HepG2 (cell line): ENCODE measurements at regions not wholly inside any gene's neighbourhood (a gene's known extent, or its start where the extent isn't known, plus 50 kb on each side); places are given as distances from the start of the nearest gene placed in this dataset.

Experiments
- ATAC-seq: fragments of 200-7000 bp; cut with Tn5 transposase; 3 replicates; pipeline ENCODE4 v1.9.1; 2020; ENCODE audit warnings: mild to moderate bottlenecking, moderate library complexity
- BruUV-seq: library from RNA; stranded (reverse); fragments of 400-500 nt; replicated peaks from 2 replicates; lab custom pipeline; 2021; lab: Mats Ljungman, UMichigan
- CTCF ChIA-PET: fragments of 300-600 bp; formaldehyde crosslinking; extraction: SDS; loops from one replicate; lab custom pipeline; 2021; ENCODE audit warnings: low total read pairs, inconsistent platforms, low intra/inter-chr PET ratio; lab: Yijun Ruan, JAX
- POLR2A ChIA-PET: fragments of 350-600 bp; sonication (Branson Sonifier 250); formaldehyde crosslinking; loops from one replicate; lab custom pipeline; 2020; ENCODE audit warnings: antibody characterized with exemption, inconsistent platforms; lab: Yijun Ruan, JAX
- DNase-seq: peaks from one replicate; pipeline ENCODE4 v3.0.0-alpha.2; 2015; ENCODE audit warnings: low spot score
- FAIRE-seq: peaks from 3 replicates; lab custom pipeline; 2011; peaks lifted over from hg19 to GRCh38; lab: Jason Lieb, UNC
- H2AFZ ChIP-seq: one replicate; pipeline ENCODE4 v1.6.1; 2011; ENCODE audit warnings: low read length, inconsistent platforms
- H3K27ac ChIP-seq: fragments of 300-600 bp; 3 replicates; pipeline ENCODE4 v1.8.0; 2011; ENCODE audit warnings: mixed run types, mild to moderate bottlenecking, mixed read lengths, low read length, inconsistent platforms; ENCODE audit not compliant: insufficient read depth; ENCODE audit errors: extremely low read length
- H3K27me3 ChIP-seq, 2 experiments: fragments of 200-600 bp in 1 of 2; 2 replicates in 1 of 2; 3 replicates in 1 of 2; pipeline versions ENCODE4 v1.6.0 to v1.8.0; 2011; ENCODE audit warnings: low read length in 2 of 2, mild to moderate bottlenecking in 2 of 2, moderate library complexity in 2 of 2, inconsistent platforms in 1 of 2; ENCODE audit not compliant: insufficient read depth in 2 of 2, control insufficient read depth in 1 of 2
- H3K36me3 ChIP-seq, 2 experiments: fragments of 200-600 bp in 1 of 2; replicated peaks in 1 of 2; 2 replicates in 1 of 2; 3 replicates in 1 of 2; pipeline versions ENCODE4 v1.5.1 to v1.8.0; 2011; ENCODE audit warnings: low read length in 2 of 2, inconsistent platforms in 1 of 2; ENCODE audit not compliant: insufficient read depth in 2 of 2, control insufficient read depth in 1 of 2
- H3K4me1 ChIP-seq: 2 replicates; pipeline ENCODE4 v1.5.1; 2012; ENCODE audit warnings: low read length, inconsistent platforms; ENCODE audit not compliant: insufficient read depth
- H3K4me2 ChIP-seq: 2 replicates; pipeline ENCODE4 v1.6.0; 2011; ENCODE audit warnings: low read depth, low read length, inconsistent platforms
- H3K4me3 ChIP-seq, 3 experiments: fragments of 200-600 bp in 1 of 3; sonication (generic), shearing (Covaris generic) in 1 of 3; replicated peaks in 1 of 3; 2 replicates each; pipeline ENCODE4 v1.5.1; 2011 to 2016; ENCODE audit warnings: low read length in 3 of 3, inconsistent platforms in 2 of 3, low read depth in 2 of 3, mild to moderate bottlenecking in 2 of 3, control low read depth in 1 of 3, mixed read lengths in 1 of 3; ENCODE audit not compliant: insufficient read depth in 1 of 3
- H3K79me2 ChIP-seq: one replicate; pipeline ENCODE4 v1.6.1; 2011; ENCODE audit warnings: low read length, inconsistent platforms; ENCODE audit not compliant: insufficient read depth
- H3K9ac ChIP-seq: 2 replicates; pipeline ENCODE4 v1.6.0; 2011; ENCODE audit warnings: mild to moderate bottlenecking, low read depth, low read length, inconsistent platforms; ENCODE audit not compliant: insufficient read depth
- H3K9me3 ChIP-seq: 2 replicates; pipeline ENCODE4 v1.5.1; 2012; ENCODE audit warnings: mild to moderate bottlenecking, low read length
- H4K20me1 ChIP-seq: 2 replicates; pipeline ENCODE4 v1.6.0; 2011; ENCODE audit warnings: inconsistent platforms, mild to moderate bottlenecking, low read length, moderate library complexity; ENCODE audit not compliant: insufficient read depth
- MXD4 ChIP-seq: IDR thresholded peaks from 2 replicates; pipeline ENCODE4 v1.6.1; 2016; ENCODE audit warnings: mild to moderate bottlenecking, missing biosample characterization, missing genetic modification reagents
- NAIF1 ChIP-seq: sonication (generic); formaldehyde crosslinking; IDR thresholded peaks from 2 replicates; pipeline ENCODE4 v1.5.0; 2020; ENCODE audit warnings: mild to moderate bottlenecking, missing genetic modification reagents, borderline replicate concordance
- SIN3B ChIP-seq: fragments of 150-350 bp; IDR thresholded peaks from 2 replicates; pipeline ENCODE4 v1.6.1; 2014; ENCODE audit warnings: low read length
- SMARCC2 ChIP-seq: fragments of 450-650 bp; IDR thresholded peaks from 2 replicates; pipeline ENCODE4 v1.6.1; 2017; ENCODE audit warnings: antibody characterized with exemption, mild to moderate bottlenecking
- SP140L ChIP-seq: sonication (generic); formaldehyde crosslinking; IDR thresholded peaks from 2 replicates; pipeline ENCODE4 v1.4.0; 2020; ENCODE audit warnings: missing genetic modification reagents, borderline replicate concordance
- ZFP91 ChIP-seq: sonication (generic); formaldehyde crosslinking; IDR thresholded peaks from 2 replicates; pipeline ENCODE4 v1.9.0; 2022; ENCODE audit warnings: missing genetic modification reagents, mild to moderate bottlenecking, borderline replicate concordance
- ZNF263 ChIP-seq: sonication (generic); formaldehyde crosslinking; IDR thresholded peaks from 2 replicates; pipeline ENCODE4 v1.4.0; 2020; ENCODE audit warnings: missing genetic modification reagents
- ZNF317 ChIP-seq: sonication (generic); formaldehyde crosslinking; IDR thresholded peaks from 2 replicates; pipeline ENCODE4 v1.5.0; 2020; ENCODE audit warnings: mild to moderate bottlenecking, missing genetic modification reagents
- ZNF414 ChIP-seq: sonication (generic); formaldehyde crosslinking; IDR thresholded peaks from 2 replicates; pipeline ENCODE4 v1.5.0; 2020; ENCODE audit warnings: missing genetic modification reagents
- ZNF552 ChIP-seq: sonication (generic); formaldehyde crosslinking; IDR thresholded peaks from 2 replicates; pipeline ENCODE4 v1.9.0; 2022; ENCODE audit warnings: missing genetic modification reagents, mild to moderate bottlenecking, borderline replicate concordance
- WGBS: methylation state at CpG from one replicate; pipeline ENCODE4 v1.1.6; 2017; ENCODE audit warnings: low lambda C conversion rate; 5-methylcytosine and 5-hydroxymethylcytosine counted together
- in situ Hi-C: cut with HindIII; loops from 2 replicates; pipeline ENCODE4 v1.10.0; 2017; ENCODE audit warnings: low pct_unique_long_range_greater_than_20kb; ENCODE audit not compliant: extremely low pct_ligation_motif_present
- intact Hi-C: fragments of 100-400 bp; cut with micrococcal nuclease; formaldehyde crosslinking; loops from one replicate; pipeline ENCODE4 v1.10.0; 2022; ENCODE audit not compliant: unreplicated experiment

- CTCF ChIA-PET: no interaction called here
- Histone ChIP-seq H4K20me1 (no peaks in the 10 kb centered on the region), H3K9me3 (no peaks in the 10 kb centered on the region), H3K27me3 (no peaks in the 10 kb centered on the region), H3K4me1 (no peaks in the 10 kb centered on the region), H3K4me2 (no peak overlapping the region), H3K4me3 (no peak overlapping the region), H3K79me2 (no peaks in the 10 kb centered on the region), H2AFZ (no peak overlapping the region), H3K9ac (no peak overlapping the region), H3K36me3 (no peaks in the 10 kb centered on the region), H3K27ac (no peak overlapping the region)
- 6% methylated on average over 2 of the region's 2 CpGs for WGBS
- intact Hi-C loops: no loop called here
- POLR2A ChIA-PET: no interaction called here
- DNase-seq (no peak), FAIRE-seq (no peak), ATAC-seq (no peak)
- no TSS peak for BruUV-seq
- in situ Hi-C loops: no loop called here
- TF ChIP-seq ZNF552 (CRISPR knock-in tag) (no peak), ZNF263 (CRISPR knock-in tag) (no peak), ZNF414 (CRISPR knock-in tag) (no peak), ZNF317 (CRISPR knock-in tag) (no peak), SP140L (no peak), NAIF1 (CRISPR knock-in tag) (no peak)
These were observed 151.4 kb downstream of the WNT7A start for GRCh38 chr3:13728487-13728886.

- intact Hi-C loops (no loop called here), in situ Hi-C loops (no loop called here)
- CTCF ChIA-PET: no interaction called here
- no peaks in the 10 kb centered on the region for H3K36me3 ChIP-seq
- no peaks in the 10 kb centered on the region for H3K4me1 ChIP-seq
- no peaks in the 10 kb centered on the region for H3K9me3 ChIP-seq
- no peaks in the 10 kb centered on the region for H4K20me1 ChIP-seq
- ATAC-seq (no peak), DNase-seq (no peak), FAIRE-seq (no peak)
- no peak overlapping the region for H2AFZ ChIP-seq
- H3K9ac ChIP-seq: no peak overlapping the region
- no peak overlapping the region for H3K27ac ChIP-seq
- TF ChIP-seq MXD4 (CRISPR knock-in tag) (no peak), ZFP91 (no peak), SMARCC2 (no peak), SIN3B (no peak)
- no peaks in the 10 kb centered on the region for H3K79me2 ChIP-seq
- no peak overlapping the region for H3K4me3 ChIP-seq
- no peak overlapping the region for H3K4me2 ChIP-seq
- POLR2A ChIA-PET: no interaction called here
- no TSS peak for BruUV-seq
- 36% methylated on average over 5 of the region's 8 CpGs for WGBS
- no peaks in the 10 kb centered on the region for H3K27me3 ChIP-seq
These were observed 152.0 kb downstream of the WNT7A start for GRCh38 chr3:13727890-13728289.
